LNCAP (cell line): ENCODE measurements at regions not wholly inside any gene's neighbourhood (a gene's known extent, or its start where the extent isn't known, plus 50 kb on each side); places are given as distances from the start of the nearest gene placed in this dataset.
A peak's percentile ranks its signal among the peaks of the same experiment; 100 is the strongest.

Experiments
- TF ChIP-seq, protein P1 (sequence below): fragments of 450-650 bp; IDR thresholded peaks from 2 replicates; pipeline ENCODE4 v1.5.1; 2017; ENCODE audit warnings: mild to moderate bottlenecking

DNA sequence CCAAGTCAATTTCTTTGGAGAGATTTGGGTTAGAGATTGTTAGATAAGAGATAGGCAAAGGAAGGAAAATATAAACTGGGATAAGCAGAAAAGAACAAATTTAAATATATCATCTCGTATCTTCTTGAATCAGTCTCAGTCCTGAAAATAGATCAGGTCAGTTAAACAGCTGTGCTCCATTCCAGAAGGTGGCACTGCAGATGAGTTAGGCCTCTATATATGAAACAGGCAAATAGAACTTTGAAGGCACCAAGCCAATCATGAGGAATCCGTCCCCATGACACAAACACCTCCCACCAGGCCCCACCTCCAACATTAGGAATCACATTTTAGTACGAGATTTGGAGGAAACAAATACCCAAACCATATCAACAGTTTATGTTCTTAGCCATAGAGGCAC, 605.5 kb upstream of the USP15 start:
- TF ChIP-seq, protein P1, sequence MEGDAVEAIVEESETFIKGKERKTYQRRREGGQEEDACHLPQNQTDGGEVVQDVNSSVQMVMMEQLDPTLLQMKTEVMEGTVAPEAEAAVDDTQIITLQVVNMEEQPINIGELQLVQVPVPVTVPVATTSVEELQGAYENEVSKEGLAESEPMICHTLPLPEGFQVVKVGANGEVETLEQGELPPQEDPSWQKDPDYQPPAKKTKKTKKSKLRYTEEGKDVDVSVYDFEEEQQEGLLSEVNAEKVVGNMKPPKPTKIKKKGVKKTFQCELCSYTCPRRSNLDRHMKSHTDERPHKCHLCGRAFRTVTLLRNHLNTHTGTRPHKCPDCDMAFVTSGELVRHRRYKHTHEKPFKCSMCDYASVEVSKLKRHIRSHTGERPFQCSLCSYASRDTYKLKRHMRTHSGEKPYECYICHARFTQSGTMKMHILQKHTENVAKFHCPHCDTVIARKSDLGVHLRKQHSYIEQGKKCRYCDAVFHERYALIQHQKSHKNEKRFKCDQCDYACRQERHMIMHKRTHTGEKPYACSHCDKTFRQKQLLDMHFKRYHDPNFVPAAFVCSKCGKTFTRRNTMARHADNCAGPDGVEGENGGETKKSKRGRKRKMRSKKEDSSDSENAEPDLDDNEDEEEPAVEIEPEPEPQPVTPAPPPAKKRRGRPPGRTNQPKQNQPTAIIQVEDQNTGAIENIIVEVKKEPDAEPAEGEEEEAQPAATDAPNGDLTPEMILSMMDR, result peak; percentile 49; the same call in 1 of the 2 replicates

DNA sequence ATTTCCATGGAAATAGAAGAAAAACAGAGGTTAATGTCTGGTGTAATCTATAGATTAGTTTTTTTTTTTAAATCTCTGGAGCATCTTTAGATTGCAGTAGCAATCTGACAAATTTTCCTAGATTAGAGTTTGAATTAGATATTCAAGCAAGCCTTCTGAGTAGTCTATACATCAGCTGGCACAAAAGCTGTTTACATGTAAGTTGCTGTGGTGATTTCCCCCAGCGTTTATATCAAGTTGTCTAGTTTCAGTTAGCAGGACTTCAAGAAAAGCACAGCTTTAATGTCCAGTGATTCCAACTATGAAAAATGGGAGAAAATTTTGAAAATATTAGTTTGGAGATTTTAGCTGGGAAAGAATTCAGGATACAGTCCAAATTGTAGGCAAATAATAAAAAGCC, 605.0 kb upstream of the USP15 start:
- TF ChIP-seq, protein P1, result no peak

DNA sequence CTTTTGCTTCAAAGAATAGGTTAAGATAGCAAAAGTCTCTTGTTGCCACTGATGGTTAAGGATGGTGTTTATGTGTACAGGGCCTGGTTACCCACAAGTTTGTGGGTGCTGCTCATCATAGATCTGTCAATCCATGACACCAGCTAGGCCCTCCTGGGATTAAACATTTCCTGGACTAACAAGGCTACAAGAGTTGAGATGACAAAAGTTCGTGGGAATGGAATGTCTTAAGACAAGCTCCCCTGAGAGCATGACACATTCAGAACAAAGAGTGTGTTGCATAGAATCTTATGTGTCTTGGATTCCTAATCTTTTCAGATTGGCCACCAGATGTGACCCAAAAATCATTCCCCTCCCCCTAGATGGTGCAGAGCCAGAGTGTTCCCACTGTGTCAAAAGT, 592.5 kb upstream of the USP15 start:
- TF ChIP-seq, protein P1, result no peak

DNA sequence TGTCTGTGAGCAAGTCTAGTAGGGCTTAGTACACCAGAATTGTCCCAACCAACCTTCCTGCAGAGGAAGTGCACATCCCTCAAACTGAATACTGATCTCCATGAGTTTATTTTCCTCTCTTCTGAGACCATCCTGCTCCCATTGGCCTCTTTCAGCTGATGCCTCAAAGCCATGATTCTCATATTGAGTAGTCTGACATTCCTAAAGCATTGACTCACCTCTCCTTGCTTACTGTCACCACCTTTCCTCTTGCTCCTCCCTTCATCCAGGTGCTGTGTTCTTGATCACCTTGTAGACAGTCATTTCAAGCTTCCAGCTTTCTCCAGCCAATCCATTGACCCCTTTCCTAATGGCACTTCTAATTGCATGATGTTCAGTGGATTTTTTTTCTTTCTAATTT, 583.7 kb upstream of the USP15 start:
- TF ChIP-seq, protein P1, result no peak

DNA sequence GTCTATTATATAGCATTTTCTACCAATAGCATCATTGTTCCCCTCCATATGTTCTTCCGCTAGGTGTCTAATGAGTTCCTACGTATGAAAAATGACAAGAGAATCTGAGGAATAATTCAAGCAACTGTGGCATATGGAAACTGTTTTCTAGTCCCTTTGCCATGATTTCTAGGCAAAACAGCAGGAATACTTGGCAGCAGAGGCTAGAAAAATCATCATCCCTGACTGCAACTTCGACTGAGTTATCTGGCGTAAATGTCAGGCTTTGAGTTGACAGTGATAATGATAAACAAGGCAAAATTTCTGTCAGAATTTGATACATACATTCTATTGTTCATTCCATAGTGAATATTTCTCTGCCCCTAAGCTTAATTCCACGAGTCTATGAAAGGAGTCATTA, 572.8 kb upstream of the USP15 start:
- TF ChIP-seq, protein P1, result no peak

DNA sequence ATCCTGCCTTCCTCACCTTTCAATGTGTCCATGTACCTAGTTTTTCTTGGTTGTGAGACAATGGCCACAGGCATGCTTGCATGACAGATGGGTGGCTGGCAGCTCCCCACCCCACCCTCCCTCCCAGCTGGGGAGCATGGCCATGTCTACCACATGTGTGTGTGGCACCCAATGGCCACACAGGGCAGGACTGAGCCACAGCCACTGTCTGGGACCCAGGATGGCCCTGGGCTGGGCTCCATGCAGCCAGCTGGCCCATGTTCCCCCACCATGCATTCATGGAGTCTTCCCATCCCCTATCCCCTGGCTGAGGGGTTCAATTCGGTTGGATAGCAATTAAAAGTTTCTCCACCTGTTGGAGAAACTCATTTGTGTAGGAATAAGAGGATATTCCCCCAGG, 566.0 kb upstream of the USP15 start:
- TF ChIP-seq, protein P1, result no peak

DNA sequence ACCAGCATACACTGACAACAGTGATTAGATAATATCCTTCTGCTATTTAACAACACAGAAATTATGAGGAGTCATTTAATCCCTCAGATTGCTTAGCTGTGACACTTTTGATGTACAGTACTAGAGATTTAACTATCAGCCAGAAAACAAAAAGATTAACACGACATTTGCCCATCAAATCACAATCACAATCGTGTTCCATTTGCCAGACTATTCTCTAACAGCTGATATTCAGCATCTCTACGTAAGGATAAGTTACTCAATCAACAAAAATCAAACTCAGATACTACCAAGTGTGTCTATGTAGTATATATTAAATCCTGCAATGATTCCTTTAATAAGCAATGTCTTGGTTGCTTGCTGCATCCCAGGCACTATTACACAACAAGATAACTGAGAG, 558.7 kb upstream of the USP15 start:
- TF ChIP-seq, protein P1, result no peak

DNA sequence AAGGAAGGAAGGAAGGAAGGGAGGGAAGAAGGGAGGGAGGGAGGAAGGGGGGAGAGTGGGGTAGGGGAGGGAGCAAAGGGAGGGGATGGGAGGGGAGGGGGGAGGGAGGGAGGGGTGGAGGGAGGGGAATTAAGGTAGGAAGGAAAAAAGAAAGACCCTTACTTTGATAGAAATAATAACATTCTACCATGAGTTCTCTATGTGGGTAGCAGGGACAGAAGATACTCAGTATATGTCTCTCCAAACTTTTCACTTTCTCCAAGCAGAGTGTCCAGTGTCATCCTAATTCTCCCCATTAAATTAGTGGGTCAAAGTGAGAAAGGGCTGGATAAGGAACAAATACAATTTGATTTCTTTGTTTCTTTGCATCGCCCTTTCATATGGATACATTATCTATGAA, 553.4 kb upstream of the USP15 start:
- TF ChIP-seq, protein P1, result no peak
